GM10266 (cell line): ENCODE measurements at regions not wholly inside any gene's neighbourhood (a gene's known extent, or its start where the extent isn't known, plus 50 kb on each side); places are given as distances from the start of the nearest gene placed in this dataset.

Source experiments
- DNase-seq: peaks from one replicate; pipeline ENCODE4 v3.0.0; 2012; ENCODE audit errors: extremely low spot score
- CTCF ChIP-seq: IDR thresholded peaks from 2 replicates; pipeline ENCODE4 v1.5.1; 2012; ENCODE audit warnings: mild to moderate bottlenecking, low read depth; ENCODE audit not compliant: control insufficient read depth, insufficient read depth; ENCODE audit errors: missing control alignments

- no peak for TF ChIP-seq CTCF
- no peak for DNase-seq
These were observed 478.5 kb upstream of the SLITRK1 start for GRCh38 chr13:84360822-84361221.

- DNase-seq: no peak
- no peak for TF ChIP-seq CTCF
These were observed 476.3 kb upstream of the SLITRK1 start for GRCh38 chr13:84358601-84359000.

GRCh38 chr13:84352946-84353345 lies 470.7 kb upstream of the SLITRK1 start:
- no peak for DNase-seq
- TF ChIP-seq CTCF: no peak

GRCh38 chr13:84339456-84339855 lies 457.2 kb upstream of the SLITRK1 start:
- DNase-seq: no peak
- no peak for TF ChIP-seq CTCF

GRCh38 chr13:84332346-84332745 lies 450.1 kb upstream of the SLITRK1 start:
- no peak for DNase-seq
- TF ChIP-seq CTCF: no peak

- TF ChIP-seq CTCF: no peak
- no peak for DNase-seq
These were observed 433.3 kb upstream of the SLITRK1 start for GRCh38 chr13:84315527-84315926.

GRCh38 chr13:84303035-84303434 lies 420.8 kb upstream of the SLITRK1 start:
- no peak for DNase-seq
- no peak for TF ChIP-seq CTCF
